Neural cell (in vitro differentiated cells): ENCODE measurements at regions not wholly inside any gene's neighbourhood (a gene's known extent, or its start where the extent isn't known, plus 50 kb on each side); places are given as distances from the start of the nearest gene placed in this dataset.

ENCODE experiments used
- H2AFZ ChIP-seq: fragments of 200-600, 300-800 bp; sonication (generic), shearing (Covaris generic); 2 replicates; pipeline ENCODE4 v1.6.0; 2014; ENCODE audit warnings: low read depth, mild to moderate bottlenecking, antibody characterized with exemption, low read length, moderate library complexity
- H3F3A ChIP-seq: fragments of 200-600 bp; shearing (Covaris generic); 2 replicates; pipeline ENCODE4 v1.6.1; 2016; ENCODE audit warnings: mild to moderate bottlenecking, moderate library complexity, mixed read lengths, antibody characterized with exemption, low read length; ENCODE audit not compliant: insufficient read depth, poor library complexity, severe bottlenecking
- H3K27ac ChIP-seq: fragments of 200-600, 300-800 bp; sonication (generic), shearing (Covaris generic); 2 replicates; pipeline ENCODE4 v1.5.1; 2014; ENCODE audit warnings: mild to moderate bottlenecking, low read length, moderate library complexity
- H3K27me3 ChIP-seq: fragments of 300-800, 200-600 bp; sonication (generic), shearing (Covaris generic); 2 replicates; pipeline ENCODE4 v1.6.0; 2014; ENCODE audit warnings: mild to moderate bottlenecking, low read depth, low read length, moderate library complexity; ENCODE audit not compliant: insufficient read depth
- H3K36me3 ChIP-seq: fragments of 300-800, 200-600 bp; sonication (generic), shearing (Covaris generic); 2 replicates; pipeline ENCODE4 v1.5.1; 2014; ENCODE audit warnings: mild to moderate bottlenecking, antibody characterized with exemption, low read length, moderate library complexity; ENCODE audit not compliant: insufficient read depth
- H3K4me2 ChIP-seq: fragments of 300-800, 200-600 bp; sonication (generic), shearing (Covaris generic); 2 replicates; pipeline ENCODE4 v1.6.0; 2014; ENCODE audit warnings: mild to moderate bottlenecking, low read length
- H3K4me3 ChIP-seq: fragments of 300-800, 200-600 bp; sonication (generic), shearing (Covaris generic); 2 replicates; pipeline ENCODE4 v1.5.1; 2014; ENCODE audit warnings: mild to moderate bottlenecking, low read length, moderate library complexity
- H3K79me2 ChIP-seq: fragments of 200-600 bp; shearing (Covaris generic); replicated peaks from 2 replicates; pipeline ENCODE4 v1.6.0; 2014; ENCODE audit warnings: mild to moderate bottlenecking, low read length, moderate library complexity; ENCODE audit not compliant: insufficient read depth
- H3K9ac ChIP-seq: fragments of 300-800, 200-600 bp; sonication (generic), shearing (Covaris generic); 2 replicates; pipeline ENCODE4 v1.6.1; 2016; ENCODE audit warnings: mild to moderate bottlenecking, low read length, mixed read lengths
- H3K9me2 ChIP-seq: fragments of 200-600 bp; shearing (Covaris generic); 2 replicates; pipeline ENCODE4 v1.6.1; 2016; ENCODE audit warnings: mild to moderate bottlenecking, low read length, mixed read lengths; ENCODE audit not compliant: insufficient read depth
- H3K9me3 ChIP-seq: fragments of 200-600, 300-800 bp; sonication (generic), shearing (Covaris generic); 2 replicates; pipeline ENCODE4 v1.6.1; 2016; ENCODE audit warnings: mild to moderate bottlenecking, mixed run types, low read length, moderate library complexity, mixed read lengths
- H4K20me1 ChIP-seq: fragments of 200-600 bp; shearing (Covaris generic); 2 replicates; pipeline ENCODE4 v1.6.1; 2016; ENCODE audit warnings: mild to moderate bottlenecking, mixed run types; ENCODE audit not compliant: insufficient read depth
- CTCF ChIP-seq: fragments of 450-650 bp; IDR thresholded peaks from 2 replicates; pipeline ENCODE4 v1.5.1; 2014; ENCODE audit warnings: antibody characterized with exemption, mild to moderate bottlenecking, moderate library complexity; ENCODE audit not compliant: poor library complexity, severe bottlenecking
- EP300 ChIP-seq: fragments of 450-650 bp; conservative IDR thresholded peaks from 2 replicates; pipeline ENCODE4 v1.6.1; 2014; ENCODE audit warnings: antibody characterized with exemption, mild to moderate bottlenecking, moderate library complexity; ENCODE audit not compliant: poor library complexity, severe bottlenecking
- EZH2 ChIP-seq: fragments of 200-600, 300-800 bp; shearing (Covaris generic), sonication (generic); IDR thresholded peaks from 2 replicates; pipeline ENCODE4 v1.6.1; 2014; ENCODE audit warnings: antibody characterized with exemption, low read length, borderline replicate concordance, mild to moderate bottlenecking; ENCODE audit not compliant: insufficient read depth, poor library complexity, severe bottlenecking
- MXI1 ChIP-seq: fragments of 450-650 bp; conservative IDR thresholded peaks from 2 replicates; pipeline ENCODE4 v1.6.1; 2014; ENCODE audit warnings: antibody characterized with exemption, mild to moderate bottlenecking; ENCODE audit not compliant: poor library complexity, severe bottlenecking
- POLR2AphosphoS5 ChIP-seq: IDR thresholded peaks from 2 replicates; pipeline ENCODE4 v1.6.1; 2012
- RAD21 ChIP-seq: fragments of 450-650 bp; conservative IDR thresholded peaks from 2 replicates; pipeline ENCODE4 v1.6.1; 2014; ENCODE audit warnings: antibody characterized with exemption, mild to moderate bottlenecking, moderate library complexity
- REST ChIP-seq: IDR thresholded peaks from 2 replicates; pipeline ENCODE4 v1.6.1; 2012; ENCODE audit warnings: borderline replicate concordance
- SMC3 ChIP-seq: fragments of 450-650 bp; conservative IDR thresholded peaks from 2 replicates; pipeline ENCODE4 v1.6.1; 2014; ENCODE audit warnings: antibody characterized with exemption, mild to moderate bottlenecking, moderate library complexity; ENCODE audit not compliant: poor library complexity
- TAF1 ChIP-seq: IDR thresholded peaks from 2 replicates; pipeline ENCODE4 v1.6.1; 2012; ENCODE audit warnings: low read depth

GRCh38 chr9:13550519-13550918, 271.0 kb upstream of the MPDZ start:
- H3K9me2 ChIP-seq: no peaks in the 10 kb centered on the region
- H3K9ac ChIP-seq: no peak overlapping the region
- H3K9me3 ChIP-seq: no peaks in the 10 kb centered on the region
- H3K4me3 ChIP-seq: no peak overlapping the region
- H3K4me2 ChIP-seq: no peak overlapping the region
- no peak overlapping the region for H2AFZ ChIP-seq
- H3K79me2 ChIP-seq: no peaks in the 10 kb centered on the region
- no peaks in the 10 kb centered on the region for H3K27me3 ChIP-seq
- no peak for TF ChIP-seq POLR2AphosphoS5
- no peak for TF ChIP-seq EZH2
- no peak for TF ChIP-seq EP300
- TF ChIP-seq SMC3: no peak
- no peak for TF ChIP-seq TAF1
- TF ChIP-seq REST: no peak
- no peak for TF ChIP-seq MXI1
- TF ChIP-seq RAD21: no peak
- TF ChIP-seq CTCF: no peak
- no peak overlapping the region for H3K27ac ChIP-seq
- no peaks in the 10 kb centered on the region for H3F3A ChIP-seq
- H3K36me3 ChIP-seq: no peaks in the 10 kb centered on the region
- H4K20me1 ChIP-seq: no peaks in the 10 kb centered on the region

- no peaks in the 10 kb centered on the region for H3K79me2 ChIP-seq
- no peak overlapping the region for H2AFZ ChIP-seq
- no peak overlapping the region for H3K9ac ChIP-seq
- H3K9me3 ChIP-seq: no peaks in the 10 kb centered on the region
- no peaks in the 10 kb centered on the region for H4K20me1 ChIP-seq
- H3K4me2 ChIP-seq: no peak overlapping the region
- no peaks in the 10 kb centered on the region for H3K9me2 ChIP-seq
- H3K4me3 ChIP-seq: no peak overlapping the region
- H3K36me3 ChIP-seq: no peaks in the 10 kb centered on the region
- no peaks in the 10 kb centered on the region for H3F3A ChIP-seq
- H3K27me3 ChIP-seq: no peaks in the 10 kb centered on the region
- no peak overlapping the region for H3K27ac ChIP-seq
- TF ChIP-seq EZH2: no peak
- no peak for TF ChIP-seq MXI1
- no peak for TF ChIP-seq REST
- TF ChIP-seq POLR2AphosphoS5: no peak
- no peak for TF ChIP-seq EP300
- no peak for TF ChIP-seq SMC3
- no peak for TF ChIP-seq TAF1
- TF ChIP-seq RAD21: no peak
Observed at GRCh38 chr9:13548535-13548934, 269.0 kb upstream of the MPDZ start.
